NCI-H1092 (cell line): ENCODE measurements at regions not wholly inside any gene's neighbourhood (a gene's known extent, or its start where the extent isn't known, plus 50 kb on each side); places are given as distances from the start of the nearest gene placed in this dataset.

Source experiments
- DNase-seq: peaks from one replicate; lab custom pipeline; 2025; lab: John Stamatoyannopoulos, UW

DNA sequence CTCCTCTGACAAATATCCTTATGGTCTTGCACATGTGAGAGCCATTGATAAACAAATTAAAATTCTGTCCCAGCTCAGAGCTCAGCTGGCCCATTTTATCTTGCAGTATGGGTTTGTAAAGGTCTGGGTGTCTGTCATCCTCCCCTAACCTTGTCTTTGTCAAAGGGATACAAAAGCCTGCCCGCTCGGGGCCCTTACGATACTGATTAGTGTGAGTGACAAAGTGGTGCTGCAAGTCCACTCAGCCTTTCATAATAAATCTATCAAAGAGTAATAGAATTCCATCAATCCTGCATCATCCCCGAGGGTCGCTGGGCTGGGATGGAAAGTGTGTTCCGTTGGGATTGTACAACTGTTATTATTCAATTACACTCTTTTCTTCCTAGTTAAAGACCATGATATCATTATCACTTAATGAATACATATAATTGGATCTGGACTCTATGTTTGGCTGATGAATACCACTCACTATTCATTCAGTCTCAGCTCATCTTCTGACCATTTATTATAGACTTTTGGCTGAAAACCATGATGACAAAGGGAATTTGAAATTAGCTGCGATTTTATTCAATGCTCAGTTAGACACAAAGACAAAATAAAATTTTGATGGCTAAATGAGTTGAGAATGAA is 122.5 kb upstream of the FOXD3 start:
- DNase-seq = no peak

DNA sequence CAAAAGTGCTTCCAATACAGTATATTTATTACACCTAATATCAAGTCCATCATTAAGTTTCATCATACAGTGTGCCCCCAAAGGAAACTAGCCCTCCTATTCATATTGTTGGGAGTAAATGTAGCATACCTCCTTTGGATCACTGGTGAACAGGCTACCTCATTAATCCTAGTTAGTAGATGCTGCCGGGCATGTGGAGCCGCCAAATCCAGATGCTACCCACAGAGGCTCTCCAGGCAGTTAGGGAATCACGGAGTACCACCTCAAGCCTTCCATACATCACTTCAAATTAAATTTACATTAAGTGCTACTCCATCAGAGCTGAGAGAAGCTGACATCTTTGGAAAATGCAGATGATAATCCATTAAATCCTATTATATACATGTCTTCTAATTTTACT is 121.7 kb upstream of the FOXD3 start:
- DNase-seq = no peak

DNA sequence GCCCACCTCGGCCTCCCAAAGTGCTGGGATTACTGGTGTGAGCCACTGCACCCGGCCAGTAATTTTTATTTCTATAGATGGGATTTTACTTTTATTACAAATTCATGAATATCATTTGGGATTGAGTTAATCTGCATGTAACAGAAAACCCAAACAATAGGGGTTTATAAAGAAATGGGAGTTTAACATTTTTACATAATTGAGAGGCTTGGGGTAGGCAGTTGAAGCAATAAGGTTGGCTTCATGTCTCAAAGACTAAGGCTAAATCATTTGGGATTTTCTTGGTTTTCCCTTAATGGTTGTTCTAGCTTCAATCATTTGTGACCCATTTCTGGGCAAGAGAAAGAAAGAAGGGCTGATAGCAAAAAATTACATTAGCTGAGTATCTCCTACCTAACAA is 118.7 kb upstream of the FOXD3 start:
- DNase-seq = no peak

GRCh38 chr1:63205776-63206175 is 116.6 kb upstream of the FOXD3 start:
- DNase-seq = no peak

- no peak for DNase-seq
Measured at GRCh38 chr1:63214553-63214952, 107.8 kb upstream of the FOXD3 start.

DNA sequence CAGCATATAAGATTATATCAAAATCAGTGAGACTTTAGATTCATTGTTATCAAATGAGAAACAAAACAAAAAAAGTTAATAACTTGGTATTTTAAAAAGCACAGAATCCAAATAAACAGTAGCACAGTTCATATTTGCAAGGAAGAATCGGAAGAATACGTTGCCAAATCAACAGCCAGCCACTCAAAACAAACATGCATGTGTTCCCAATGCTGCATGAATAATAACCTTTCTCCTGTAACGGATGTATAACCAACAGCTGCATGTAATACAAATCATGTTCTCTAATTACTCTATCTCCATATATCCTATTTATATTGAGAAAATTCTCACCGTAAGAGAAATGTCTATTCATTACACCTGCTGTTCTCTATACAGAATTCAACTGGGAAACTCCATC is 98.9 kb upstream of the FOXD3 start:
- no peak for DNase-seq

DNA sequence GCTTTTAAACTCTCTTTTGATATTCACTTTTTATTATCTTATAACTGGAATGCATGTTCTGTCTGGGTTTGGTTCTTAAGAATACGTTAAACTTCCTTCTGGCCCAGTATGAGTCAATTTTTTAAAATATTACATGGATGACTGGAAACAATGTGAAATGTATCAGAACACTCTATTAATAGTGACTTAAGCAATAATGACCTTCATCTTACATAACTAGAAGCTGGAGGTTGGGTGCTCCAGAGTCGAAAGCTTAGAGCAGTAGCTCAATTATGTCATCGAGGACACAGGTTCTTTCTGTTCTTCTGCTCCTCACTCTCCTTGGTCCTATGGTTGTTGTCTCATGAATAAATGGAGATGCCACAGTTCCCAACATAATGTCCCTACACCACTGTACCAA is 91.6 kb upstream of the FOXD3 start:
- DNase-seq = no peak

DNA sequence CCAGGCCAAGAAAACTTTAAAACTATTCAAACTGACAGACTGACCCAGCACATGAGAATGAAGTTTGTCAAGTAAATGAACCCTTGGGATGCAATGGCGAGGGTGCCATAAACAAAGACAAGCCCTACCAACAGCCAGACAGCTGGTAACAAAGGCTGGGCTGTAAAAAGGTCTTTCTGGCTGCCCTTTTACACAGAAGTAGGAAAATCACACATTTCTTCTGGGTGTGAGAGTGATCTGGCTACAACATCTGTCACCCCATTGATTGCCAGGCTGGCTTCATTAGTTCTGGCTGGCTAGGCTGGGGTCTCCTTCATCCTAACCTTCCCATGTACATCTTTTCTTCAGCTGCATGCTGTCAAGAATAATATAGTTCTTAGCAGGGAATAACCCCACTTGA is 83.6 kb upstream of the FOXD3 start:
- DNase-seq = no peak

DNA sequence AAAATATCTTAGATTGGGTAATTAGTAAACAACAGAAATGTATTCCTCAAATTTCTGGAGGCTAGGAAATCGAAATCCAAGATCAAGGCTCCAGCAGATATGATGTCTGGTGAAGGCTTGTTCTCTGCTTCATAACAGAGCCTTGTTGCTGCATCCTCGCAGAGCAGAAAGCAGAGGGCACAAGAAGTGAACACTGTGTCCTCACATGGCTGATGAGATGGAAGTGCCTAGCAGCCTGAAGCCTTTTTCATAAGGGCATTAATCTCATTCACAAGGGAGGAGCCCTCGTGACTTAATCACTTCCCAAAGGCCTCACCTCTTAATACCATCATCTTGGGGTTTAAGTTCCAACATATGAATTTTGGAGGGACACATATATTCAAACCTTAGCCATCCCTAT is 77.2 kb upstream of the FOXD3 start:
- DNase-seq = no peak

GRCh38 chr1:63248216-63248615 is 74.2 kb upstream of the FOXD3 start:
- no peak for DNase-seq

DNA sequence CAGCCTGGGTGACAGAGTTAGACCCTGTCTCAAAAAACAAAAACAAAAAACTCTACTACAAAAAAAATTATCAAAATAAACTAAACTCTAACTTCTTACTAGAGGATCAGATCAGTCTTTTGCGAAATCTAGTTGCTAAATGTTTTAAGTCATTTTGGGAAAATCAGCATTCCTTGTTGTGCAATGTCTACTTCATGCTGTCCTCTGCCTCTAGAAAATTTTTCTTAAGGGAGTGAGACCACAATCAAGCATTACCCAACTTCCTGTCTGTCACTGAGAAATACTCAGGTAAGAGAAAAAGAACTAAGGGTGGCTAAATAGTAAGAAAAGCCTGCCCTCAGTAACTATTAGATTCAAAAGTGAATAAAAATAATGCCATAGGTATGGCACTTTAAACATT is 67.2 kb upstream of the FOXD3 start:
- DNase-seq = no peak

DNA sequence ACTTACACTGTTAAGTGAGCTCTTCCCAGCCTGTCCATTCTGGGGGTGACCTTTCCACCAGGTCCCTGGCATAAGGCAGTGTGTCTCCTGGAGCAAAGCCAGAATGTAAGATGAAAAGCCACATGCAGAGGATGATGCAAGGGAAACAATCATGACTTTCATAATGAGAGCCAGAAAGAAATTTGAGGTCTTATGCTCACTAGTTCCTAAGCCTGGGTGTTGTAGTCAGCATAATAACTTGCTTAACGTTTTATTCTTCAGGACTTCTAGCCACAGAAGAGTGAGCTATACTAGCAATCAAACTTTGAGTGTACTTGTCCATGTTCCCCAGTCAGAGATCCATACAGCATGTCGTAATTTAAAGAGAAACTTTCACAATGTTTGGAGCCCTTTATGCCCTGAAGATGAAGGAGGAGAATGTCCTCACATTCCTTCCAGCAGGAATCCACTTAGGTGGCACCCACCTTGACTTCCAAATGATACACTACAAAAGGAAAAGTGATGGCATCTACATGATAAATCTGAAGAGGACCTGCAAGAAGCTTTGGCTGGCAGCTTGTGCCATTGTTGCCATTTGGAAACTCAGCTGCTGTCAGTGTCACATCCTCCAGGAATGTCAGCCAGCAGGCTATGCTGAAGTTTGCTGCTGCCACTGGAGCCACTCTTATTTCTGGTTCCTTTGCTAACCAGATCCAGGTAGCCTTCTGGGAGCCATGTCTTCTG is 60.5 kb upstream of the FOXD3 start:
- no peak for DNase-seq

DNA sequence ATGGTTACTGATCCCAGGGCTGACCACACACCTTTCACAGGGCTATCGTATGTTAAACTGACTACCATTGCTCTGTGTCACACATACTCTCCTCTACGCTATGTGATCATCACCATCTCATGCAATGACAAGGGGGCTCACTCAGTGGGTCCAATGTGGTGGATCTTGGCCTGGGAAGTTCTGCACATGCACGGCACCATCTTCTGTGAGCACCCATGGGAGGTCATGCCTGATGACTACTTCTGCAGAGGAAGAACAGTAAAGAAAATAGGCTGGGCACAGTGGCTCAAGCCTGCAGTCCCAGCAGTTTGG is 60.0 kb upstream of the FOXD3 start:
- no peak for DNase-seq

DNA sequence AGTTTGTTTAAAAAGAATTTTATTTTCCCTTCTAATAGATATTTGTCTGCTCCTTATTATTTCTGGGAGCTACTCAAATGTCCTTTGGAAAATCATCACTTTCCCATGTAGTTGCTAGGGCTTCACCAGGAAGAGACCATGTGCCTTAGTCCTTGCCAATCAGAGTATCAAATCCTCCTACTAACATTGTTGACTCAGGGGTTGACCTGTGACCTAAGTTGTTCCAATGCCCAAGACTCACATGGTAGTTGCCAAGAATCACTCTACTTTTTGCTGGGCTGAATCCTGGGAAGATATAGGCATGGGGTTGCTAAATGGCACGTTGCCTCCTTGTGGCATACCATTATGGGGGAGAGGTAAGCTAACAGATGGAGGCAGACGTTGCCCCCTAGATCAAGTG is 58.2 kb upstream of the FOXD3 start:
- no peak for DNase-seq

DNA sequence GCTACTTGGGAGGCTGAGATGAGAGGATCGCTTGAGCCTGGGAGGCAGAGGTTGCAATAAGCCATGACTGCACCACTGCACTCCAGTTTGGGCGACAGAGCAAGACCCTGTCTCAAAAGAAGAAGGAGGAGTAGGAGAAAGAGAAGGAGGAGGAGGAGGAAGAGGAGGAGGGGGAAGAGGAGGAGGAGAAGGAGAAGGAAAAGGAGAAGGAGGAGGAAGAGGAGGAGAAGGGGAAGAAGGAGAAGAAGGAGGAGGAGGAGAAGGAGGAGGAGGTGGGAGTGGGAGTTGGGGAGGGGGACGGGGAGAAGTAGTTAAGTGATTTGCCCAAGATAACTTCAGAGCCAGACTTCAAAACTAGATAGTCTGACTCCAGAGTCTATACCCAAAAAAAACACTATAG is 55.5 kb upstream of the FOXD3 start:
- DNase-seq = no peak

DNA sequence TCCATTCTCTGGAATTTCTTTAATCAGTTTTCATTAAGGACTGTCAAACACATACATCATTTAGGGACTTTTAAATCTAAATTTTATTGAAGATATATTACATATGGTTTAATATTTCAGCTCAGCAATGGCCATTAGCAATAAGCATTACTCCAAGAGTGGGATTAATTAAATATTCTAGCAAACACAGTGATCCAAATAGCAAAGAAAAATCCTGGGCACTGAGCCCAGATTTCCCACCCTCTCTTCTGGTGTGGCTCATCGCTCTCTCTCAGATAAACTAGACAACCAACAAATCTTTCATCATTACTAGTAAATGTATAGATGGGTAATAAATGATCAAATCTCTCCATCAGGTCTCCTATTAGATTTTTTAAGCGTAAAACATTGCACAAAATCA is 53.5 kb upstream of the FOXD3 start:
- no peak for DNase-seq

- no peak for DNase-seq
Measured at GRCh38 chr1:63269571-63269970, 52.8 kb upstream of the FOXD3 start.
